H1 (cell line): ENCODE measurements at regions not wholly inside any gene's neighbourhood (a gene's known extent, or its start where the extent isn't known, plus 50 kb on each side); places are given as distances from the start of the nearest gene placed in this dataset.

Experiments
- CTCF ChIA-PET: fragments of 300-600 bp; sonication (Branson Sonifier 250); formaldehyde crosslinking; loops from one replicate; lab custom pipeline; 2021; ENCODE audit not compliant: partially characterized antibody; lab: Charles Lee
- POLR2A ChIA-PET: fragments of 300-600 bp; sonication (Branson Sonifier 250); formaldehyde crosslinking; loops from one replicate; lab custom pipeline; 2021; ENCODE audit warnings: inconsistent platforms; ENCODE audit not compliant: partially characterized antibody; lab: Charles Lee
- DNase-seq, 2 experiments: peaks; one replicate each; pipeline versions ENCODE4 v3.0.0 to v3.0.0-alpha.2; 2010 to 2022; ENCODE audit warnings: low spot score in 2 of 2, low read depth in 1 of 2, mixed read lengths in 1 of 2
- FAIRE-seq: peaks from 2 replicates; lab custom pipeline; 2011; peaks lifted over from hg19 to GRCh38; lab: Jason Lieb, UNC
- H2AFZ ChIP-seq: 2 replicates; pipeline ENCODE4 v1.8.1; 2012; ENCODE audit warnings: low read length, inconsistent platforms
- H2AK5ac ChIP-seq: 2 replicates; pipeline ENCODE4 v1.6.1; 2013; ENCODE audit warnings: low read depth, low read length
- H2BK120ac ChIP-seq: replicated peaks from 2 replicates; pipeline ENCODE3; 2013; ENCODE audit warnings: low read depth, low read length, inconsistent platforms
- H2BK12ac ChIP-seq: 2 replicates; pipeline ENCODE4 v1.6.1; 2013; ENCODE audit warnings: low read depth, low read length
- H2BK15ac ChIP-seq: 2 replicates; pipeline ENCODE4 v1.6.1; 2013; ENCODE audit warnings: low read length
- H2BK20ac ChIP-seq: 2 replicates; pipeline ENCODE4 v1.6.1; 2013; ENCODE audit warnings: low read length
- H2BK5ac ChIP-seq: 2 replicates; pipeline ENCODE4 v1.6.1; 2013; ENCODE audit warnings: low read depth, low read length
- H3K14ac ChIP-seq: 2 replicates; pipeline ENCODE4 v1.6.1; 2013; ENCODE audit warnings: inconsistent platforms; ENCODE audit not compliant: insufficient read length
- H3K18ac ChIP-seq: 2 replicates; pipeline ENCODE4 v1.6.1; 2013; ENCODE audit warnings: low read length; ENCODE audit errors: extremely low read depth
- H3K23ac ChIP-seq: 2 replicates; pipeline ENCODE4 v1.6.1; 2013; ENCODE audit warnings: inconsistent platforms; ENCODE audit not compliant: insufficient read length
- H3K23me2 ChIP-seq: 2 replicates; pipeline ENCODE4 v1.6.1; 2013; ENCODE audit warnings: low read depth, low read length
- H3K27ac ChIP-seq: 2 replicates; pipeline ENCODE4 v1.6.1; 2011; ENCODE audit warnings: low read depth, low read length, inconsistent platforms
- H3K27me3 ChIP-seq, 4 experiments: replicated peaks in 1 of 4; 1 replicate in 1 of 4; 2 replicates in 3 of 4; pipeline versions ENCODE4 v1.6.1 to v1.8.1; 2011 to 2013; ENCODE audit warnings: low read length in 3 of 4, mild to moderate bottlenecking in 3 of 4, inconsistent platforms in 2 of 4, mixed read lengths in 2 of 4, moderate library complexity in 1 of 4; ENCODE audit not compliant: control insufficient read depth in 3 of 4, insufficient read depth in 3 of 4; ENCODE audit errors: extremely low read depth in 1 of 4
- H3K36me3 ChIP-seq, 4 experiments: 2 replicates each; pipeline versions ENCODE4 v1.6.1 to v1.8.1; 2011 to 2013; ENCODE audit warnings: mild to moderate bottlenecking in 4 of 4, low read length in 3 of 4, moderate library complexity in 2 of 4, control low read depth in 1 of 4, inconsistent platforms in 1 of 4; ENCODE audit not compliant: insufficient read depth in 4 of 4, control insufficient read depth in 2 of 4
- H3K4ac ChIP-seq: replicated peaks from 2 replicates; pipeline ENCODE3; 2013; ENCODE audit warnings: low read length, low read depth, mixed read lengths, inconsistent platforms; ENCODE audit not compliant: insufficient read length
- H3K4me1 ChIP-seq, 4 experiments: replicated peaks in 1 of 4; 1 replicate in 1 of 4; 2 replicates in 3 of 4; pipeline versions ENCODE4 v1.6.1 to v1.8.1; 2011 to 2013; ENCODE audit warnings: low read length in 3 of 4, inconsistent platforms in 2 of 4, mixed read lengths in 1 of 4; ENCODE audit not compliant: insufficient read depth in 4 of 4, control insufficient read depth in 3 of 4
- H3K4me2 ChIP-seq, 2 experiments: 2 replicates each; pipeline versions ENCODE4 v1.6.1 to v1.8.1; 2011 to 2013; ENCODE audit warnings: low read depth in 2 of 2, low read length in 2 of 2, control low read depth in 1 of 2, inconsistent platforms in 1 of 2, mild to moderate bottlenecking in 1 of 2; ENCODE audit not compliant: insufficient read depth in 1 of 2
- H3K4me3 ChIP-seq, 4 experiments: fragments of 200-600, 300-600 bp in 1 of 4; sonication (generic), shearing (Covaris generic), sonication (Bioruptor Twin) in 1 of 4; 2 replicates each; pipeline versions ENCODE4 v1.5.1 to v1.8.1; 2011 to 2016; ENCODE audit warnings: low read length in 4 of 4, low read depth in 3 of 4, control low read depth in 2 of 4, inconsistent platforms in 2 of 4, mild to moderate bottlenecking in 2 of 4, mixed read lengths in 1 of 4, moderate library complexity in 1 of 4; ENCODE audit not compliant: insufficient read depth in 2 of 4; ENCODE audit errors: extremely low read depth in 1 of 4
- H3K56ac ChIP-seq: replicated peaks from 2 replicates; pipeline ENCODE3; 2013; ENCODE audit warnings: low read depth, mild to moderate bottlenecking, mixed read lengths, low read length, inconsistent platforms; ENCODE audit not compliant: insufficient read length
- H3K79me1 ChIP-seq: 2 replicates; pipeline ENCODE4 v1.6.1; 2013; ENCODE audit warnings: low read depth, low read length, control low read depth
- H3K79me2 ChIP-seq, 2 experiments: 2 replicates each; pipeline versions ENCODE4 v1.6.1 to v1.8.1; 2012 to 2013; ENCODE audit warnings: low read length in 2 of 2, mild to moderate bottlenecking in 2 of 2, inconsistent platforms in 1 of 2; ENCODE audit not compliant: insufficient read depth in 2 of 2, control insufficient read depth in 1 of 2
- H3K9ac ChIP-seq, 4 experiments: replicated peaks in 1 of 4; 1 replicate in 1 of 4; 2 replicates in 3 of 4; pipeline versions ENCODE4 v1.6.1 to v1.8.1; 2011 to 2013; ENCODE audit warnings: low read depth in 3 of 4, low read length in 3 of 4, control low read depth in 2 of 4, mild to moderate bottlenecking in 2 of 4, moderate library complexity in 2 of 4, inconsistent platforms in 1 of 4; ENCODE audit errors: extremely low read depth in 1 of 4
- H3K9me3 ChIP-seq, 2 experiments: 2 replicates each; pipeline versions ENCODE4 v1.6.1 to v1.8.1; 2012 to 2013; ENCODE audit warnings: mild to moderate bottlenecking in 2 of 2, moderate library complexity in 2 of 2, control low read depth in 1 of 2, inconsistent platforms in 1 of 2, low read depth in 1 of 2, low read length in 1 of 2, mixed read lengths in 1 of 2; ENCODE audit not compliant: insufficient read depth in 2 of 2
- H4K20me1 ChIP-seq, 2 experiments: replicated peaks in 1 of 2; 2 replicates each; pipeline versions ENCODE3 to v1.8.1; 2011 to 2013; ENCODE audit warnings: inconsistent platforms in 2 of 2, low read length in 2 of 2, mild to moderate bottlenecking in 1 of 2; ENCODE audit not compliant: insufficient read depth in 2 of 2, control insufficient read depth in 1 of 2
- H4K5ac ChIP-seq: 2 replicates; pipeline ENCODE4 v1.6.1; 2013; ENCODE audit warnings: low read length, low read depth, mixed read lengths, inconsistent platforms; ENCODE audit not compliant: insufficient read length
- H4K8ac ChIP-seq: 2 replicates; pipeline ENCODE4 v1.8.0; 2013; ENCODE audit warnings: mild to moderate bottlenecking, moderate library complexity, low read length, inconsistent platforms; ENCODE audit not compliant: insufficient read depth; ENCODE audit errors: extremely low read depth
- H4K91ac ChIP-seq: replicated peaks from 2 replicates; pipeline ENCODE3; 2013; ENCODE audit warnings: low read length, mixed read lengths, inconsistent platforms; ENCODE audit not compliant: insufficient read length
- BACH1 ChIP-seq: IDR thresholded peaks from 2 replicates; pipeline ENCODE4 v1.6.1; 2012; ENCODE audit warnings: low read length, improper control_type of control experiment
- GTF2F1 ChIP-seq: IDR thresholded peaks from 2 replicates; pipeline ENCODE4 v1.6.1; 2012; ENCODE audit warnings: low read depth, low read length, improper control_type of control experiment, borderline replicate concordance
- HDAC6 ChIP-seq: IDR thresholded peaks from one replicate; pipeline ENCODE4 v1.7.1; 2012; ENCODE audit warnings: low read depth, mild to moderate bottlenecking, inconsistent platforms, low read length, moderate library complexity
- NANOG ChIP-seq: IDR thresholded peaks from 2 replicates; pipeline ENCODE4 v1.6.1; 2011; ENCODE audit warnings: low read length, low read depth, mild to moderate bottlenecking, inconsistent platforms; ENCODE audit not compliant: insufficient read depth, poor library complexity, severe bottlenecking
- SUZ12 ChIP-seq: fragments of 200-600 bp; sonication (generic); IDR thresholded peaks from 2 replicates; pipeline ENCODE4 v1.6.1; 2012; ENCODE audit warnings: mild to moderate bottlenecking, inconsistent platforms, low read length, moderate library complexity, mixed read lengths
- WGBS, 2 experiments: shearing (Covaris generic) in 1 of 2; methylation state at CpG; one replicate each; pipeline versions ENCODE4 v1.1.6 to v1.1.7; 2013 to 2015; ENCODE audit warnings: low lambda C conversion rate in 2 of 2, mixed read lengths in 2 of 2, inconsistent platforms in 1 of 2, low coverage in 1 of 2, missing lambda C conversion rate in 1 of 2; ENCODE audit not compliant: insufficient replicate concordance in 2 of 2, insufficient coverage in 1 of 2, insufficient read length in 1 of 2; ENCODE audit errors: extremely low coverage in 1 of 2, missing lambda C conversion rate in 1 of 2; 5-methylcytosine and 5-hydroxymethylcytosine counted together

DNA sequence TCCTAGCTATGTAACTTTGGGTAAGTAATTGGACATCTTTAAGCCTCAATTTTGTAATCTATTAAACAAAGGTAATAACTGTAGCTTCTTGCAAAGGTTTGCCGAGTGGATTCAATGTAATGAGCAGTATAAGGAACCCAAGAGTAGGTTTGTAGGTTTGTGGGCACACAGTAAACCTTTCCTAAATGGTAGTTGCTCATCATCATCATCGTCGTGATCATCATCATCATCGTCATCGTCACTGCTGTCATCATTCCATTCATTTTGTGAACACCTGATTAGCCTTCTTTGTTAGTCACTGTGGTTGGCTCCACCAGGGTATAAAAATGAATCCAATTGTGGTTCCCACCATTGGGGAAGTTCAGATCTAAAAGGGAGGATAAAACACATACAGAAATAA is 223.1 kb upstream of the KIRREL3 start:
- WGBS, 2 experiments: 85% methylated on average over 5 of the region's 5 CpGs; no CpG with 5 or more reads in 1 of the 2 experiments
- Histone ChIP-seq H4K91ac (no peak overlapping the region), H3K18ac (no peak overlapping the region), H3K4me3 (no peak overlapping the region), H2AK5ac (no peak overlapping the region), H3K4me2 (no peak overlapping the region), H3K9me3 (no peaks in the 10 kb centered on the region), H2BK12ac (no peak overlapping the region), H3K23ac (no peak overlapping the region), H2BK120ac (no peak overlapping the region), H3K79me1 (no peaks in the 10 kb centered on the region), H2BK15ac (no peak overlapping the region), H2BK5ac (no peak overlapping the region), H4K5ac (no peak overlapping the region), H3K4me1 (no peaks in the 10 kb centered on the region), H3K27ac (no peak overlapping the region), H3K9ac (no peak overlapping the region), H3K23me2 (no peaks in the 10 kb centered on the region), H3K79me2 (no peaks in the 10 kb centered on the region), H4K8ac (no peak overlapping the region), H3K27me3 (peaks cover 0 to 1% (median 0%) of the 10 kb centered on the region in 4 experiments; a peak in 1 of 7 replicates), H3K56ac (no peak overlapping the region), H2BK20ac (no peak overlapping the region), H3K4ac (no peak overlapping the region), H3K14ac (no peak overlapping the region), H3K36me3 (no peaks in the 10 kb centered on the region), H4K20me1 (no peaks in the 10 kb centered on the region), H2AFZ (no peak overlapping the region)
- ChIA-PET CTCF (interaction anchor here (1.4 kb wide), 1 partner anchor 20 kb away, joined by 3 read pairs; no protein-coding TSS in a partner anchor), POLR2A (no interaction called here)
- FAIRE-seq: no peak
- TF ChIP-seq HDAC6 (no peak), SUZ12 (no peak), NANOG (no peak), BACH1 (no peak), GTF2F1 (no peak)
- DNase-seq: no peak
